CD14-positive monocyte (primary cell): ENCODE measurements at regions not wholly inside any gene's neighbourhood (a gene's known extent, or its start where the extent isn't known, plus 50 kb on each side); places are given as distances from the start of the nearest gene placed in this dataset.

Source experiments
- DNase-seq, 3 donors: peaks; one replicate each; pipeline ENCODE4 v3.0.0-alpha.2; 2011 to 2022
- H2AFZ ChIP-seq: 2 replicates; pipeline ENCODE4 v1.6.0; 2012; ENCODE audit warnings: mild to moderate bottlenecking, low read depth, low read length, inconsistent platforms; ENCODE audit not compliant: insufficient read depth, poor library complexity, severe bottlenecking
- H3K27ac ChIP-seq, 2 donors: 1 replicate in 1 of 2; 2 replicates in 1 of 2; pipeline ENCODE4 v1.5.1; 2012 to 2013; ENCODE audit warnings: low read length in 2 of 2, control low read depth in 1 of 2, inconsistent platforms in 1 of 2, low read depth in 1 of 2, mild to moderate bottlenecking in 1 of 2
- H3K27me3 ChIP-seq, 2 donors: one replicate each; pipeline versions ENCODE4 v1.6.0 to v1.6.1; 2011 to 2013; ENCODE audit warnings: low read length in 2 of 2; ENCODE audit not compliant: control insufficient read depth in 2 of 2, insufficient read depth in 2 of 2
- H3K36me3 ChIP-seq, 2 donors: replicated peaks in 1 of 2; 1 replicate in 1 of 2; 2 replicates in 1 of 2; pipeline versions ENCODE4 v1.5.1 to v1.6.1; 2012 to 2013; ENCODE audit warnings: low read length in 2 of 2, control low read depth in 1 of 2, inconsistent platforms in 1 of 2, mild to moderate bottlenecking in 1 of 2; ENCODE audit not compliant: insufficient read depth in 2 of 2, control insufficient read depth in 1 of 2
- H3K4me1 ChIP-seq, 2 donors: 1 replicate in 1 of 2; 2 replicates in 1 of 2; pipeline versions ENCODE4 v1.5.1 to v1.6.1; 2012 to 2013; ENCODE audit warnings: low read length in 2 of 2, control low read depth in 1 of 2, inconsistent platforms in 1 of 2, mild to moderate bottlenecking in 1 of 2, moderate library complexity in 1 of 2; ENCODE audit not compliant: insufficient read depth in 2 of 2, control insufficient read depth in 1 of 2
- H3K4me2 ChIP-seq: replicated peaks from 2 replicates; pipeline ENCODE3; 2012; ENCODE audit warnings: low read length, moderate library complexity, mild to moderate bottlenecking; ENCODE audit not compliant: poor library complexity, severe bottlenecking; ENCODE audit errors: extremely low read depth
- H3K4me3 ChIP-seq, 3 experiments: fragments of 200-600 bp in 1 of 3; sonication (generic) in 1 of 3; replicated peaks in 1 of 3; 1 replicate in 2 of 3; 2 replicates in 1 of 3; pipeline ENCODE4 v1.5.1; 2011 to 2013; ENCODE audit warnings: low read length in 3 of 3, mild to moderate bottlenecking in 3 of 3, control low read depth in 2 of 3, low read depth in 2 of 3, inconsistent platforms in 1 of 3, moderate library complexity in 1 of 3
- H3K79me2 ChIP-seq: 2 replicates; pipeline ENCODE4 v1.6.0; 2012; ENCODE audit warnings: mild to moderate bottlenecking, control low read depth, inconsistent platforms, low read length, moderate library complexity; ENCODE audit not compliant: insufficient read depth
- H3K9ac ChIP-seq: 2 replicates; pipeline ENCODE4 v1.6.0; 2017; ENCODE audit warnings: low read length, mild to moderate bottlenecking; ENCODE audit not compliant: insufficient read depth, poor library complexity, severe bottlenecking
- H3K9me3 ChIP-seq, 2 donors: replicated peaks in 1 of 2; 1 replicate in 1 of 2; 2 replicates in 1 of 2; pipeline versions ENCODE4 v1.5.1 to v1.6.1; 2012 to 2013; ENCODE audit warnings: low read length in 2 of 2, control low read depth in 1 of 2; ENCODE audit not compliant: control insufficient read depth in 1 of 2, insufficient read depth in 1 of 2
- H4K20me1 ChIP-seq: 2 replicates; pipeline ENCODE4 v1.6.0; 2012; ENCODE audit warnings: mild to moderate bottlenecking, low read length, control low read depth, moderate library complexity; ENCODE audit not compliant: insufficient read depth
- H3K27ac Mint-ChIP-seq, 7 donors: one replicate each; pipeline ENCODE4 v1.8.0; 2020; ENCODE audit warnings: mild to moderate bottlenecking in 7 of 7, mixed read lengths in 7 of 7, moderate library complexity in 6 of 7, inconsistent platforms in 2 of 7
- H3K27me3 Mint-ChIP-seq, 3 donors: one replicate each; pipeline ENCODE4 v1.8.0; 2021 to 2022; ENCODE audit warnings: low read depth in 3 of 3, mild to moderate bottlenecking in 3 of 3, mixed read lengths in 3 of 3, moderate library complexity in 3 of 3, inconsistent platforms in 1 of 3
- H3K36me3 Mint-ChIP-seq, 2 donors: one replicate each; pipeline ENCODE4 v1.8.0; 2020; ENCODE audit warnings: mixed read lengths in 2 of 2, inconsistent platforms in 1 of 2, mild to moderate bottlenecking in 1 of 2
- H3K4me1 Mint-ChIP-seq: one replicate; pipeline ENCODE4 v1.8.0; 2020; ENCODE audit warnings: mild to moderate bottlenecking, mixed read lengths
- H3K4me3 Mint-ChIP-seq, 2 donors: one replicate each; pipeline ENCODE4 v1.8.0; 2020; ENCODE audit warnings: mild to moderate bottlenecking in 2 of 2, mixed read lengths in 2 of 2, moderate library complexity in 1 of 2
- H3K9me3 Mint-ChIP-seq, 7 donors: one replicate each; pipeline ENCODE4 v1.8.0; 2020 to 2022; ENCODE audit warnings: mixed read lengths in 7 of 7, mild to moderate bottlenecking in 6 of 7, moderate library complexity in 6 of 7, inconsistent platforms in 2 of 7
- WGBS: methylation state at CpG from one replicate; pipeline ENCODE4 v1.1.5; 2013; ENCODE audit warnings: missing lambda C conversion rate; ENCODE audit not compliant: insufficient coverage; 5-methylcytosine and 5-hydroxymethylcytosine counted together
- intact Hi-C, 2 donors: fragments of 100-400 bp; cut with micrococcal nuclease; formaldehyde crosslinking; loops; one replicate each; pipeline versions ENCODE4 v1.15.0 to v1.15.1; 2023
- TF ChIP-seq, protein P1 (sequence below): fragments of 200-600 bp; IDR thresholded peaks from one replicate; pipeline ENCODE4 v1.8.0; 2022; ENCODE audit warnings: antibody characterized with exemption, mild to moderate bottlenecking

DNA sequence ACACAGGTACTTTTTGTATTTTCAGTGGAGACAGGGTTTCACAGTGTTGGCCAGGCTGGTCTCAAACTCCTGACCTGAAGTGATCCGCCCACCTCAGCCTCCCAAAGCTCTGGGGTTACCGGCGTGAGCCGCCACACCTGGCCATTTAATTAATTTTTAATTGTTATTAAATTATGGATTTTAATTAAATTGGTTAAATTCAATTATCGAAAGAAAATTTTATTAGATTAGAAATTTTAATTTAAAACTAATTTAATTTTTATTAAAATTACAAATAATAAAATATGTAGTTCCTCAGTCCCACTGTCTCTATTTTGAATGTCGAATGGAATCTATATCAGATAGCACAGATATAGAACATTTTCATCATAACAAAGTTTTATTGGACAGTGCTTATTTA, 416.5 kb downstream of the GABRG2 start:
- no peaks in the 10 kb centered on the region for H3K4me1 ChIP-seq
- 80% methylated on average over 1 of the region's 6 CpGs for WGBS
- H3K36me3 ChIP-seq = no peaks in the 10 kb centered on the region
- TF ChIP-seq, protein P1, sequence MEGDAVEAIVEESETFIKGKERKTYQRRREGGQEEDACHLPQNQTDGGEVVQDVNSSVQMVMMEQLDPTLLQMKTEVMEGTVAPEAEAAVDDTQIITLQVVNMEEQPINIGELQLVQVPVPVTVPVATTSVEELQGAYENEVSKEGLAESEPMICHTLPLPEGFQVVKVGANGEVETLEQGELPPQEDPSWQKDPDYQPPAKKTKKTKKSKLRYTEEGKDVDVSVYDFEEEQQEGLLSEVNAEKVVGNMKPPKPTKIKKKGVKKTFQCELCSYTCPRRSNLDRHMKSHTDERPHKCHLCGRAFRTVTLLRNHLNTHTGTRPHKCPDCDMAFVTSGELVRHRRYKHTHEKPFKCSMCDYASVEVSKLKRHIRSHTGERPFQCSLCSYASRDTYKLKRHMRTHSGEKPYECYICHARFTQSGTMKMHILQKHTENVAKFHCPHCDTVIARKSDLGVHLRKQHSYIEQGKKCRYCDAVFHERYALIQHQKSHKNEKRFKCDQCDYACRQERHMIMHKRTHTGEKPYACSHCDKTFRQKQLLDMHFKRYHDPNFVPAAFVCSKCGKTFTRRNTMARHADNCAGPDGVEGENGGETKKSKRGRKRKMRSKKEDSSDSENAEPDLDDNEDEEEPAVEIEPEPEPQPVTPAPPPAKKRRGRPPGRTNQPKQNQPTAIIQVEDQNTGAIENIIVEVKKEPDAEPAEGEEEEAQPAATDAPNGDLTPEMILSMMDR = no peak
- no peaks in the 10 kb centered on the region for H4K20me1 ChIP-seq
- Mint-ChIP-seq H3K4me1 (no peaks in the 10 kb centered on the region), H3K4me3 (no peak overlapping the region), H3K27ac (no peak overlapping the region), H3K36me3 (no peaks in the 10 kb centered on the region), H3K27me3 (no peaks in the 10 kb centered on the region), H3K9me3 (peaks cover 0 to 5% (median 1%) of the 10 kb centered on the region in 7 donors)
- no peak overlapping the region for H3K9ac ChIP-seq
- no peak overlapping the region for H3K4me2 ChIP-seq
- H3K27ac ChIP-seq = no peak overlapping the region
- no peaks in the 10 kb centered on the region for H3K27me3 ChIP-seq
- no peaks in the 10 kb centered on the region for H3K79me2 ChIP-seq
- H3K9me3 ChIP-seq = peaks cover 0 to 5% of the 10 kb centered on the region in 2 donors
- no peak for DNase-seq
- no peak overlapping the region for H2AFZ ChIP-seq
- intact Hi-C loops = no loop called here
- H3K4me3 ChIP-seq = no peak overlapping the region

DNA sequence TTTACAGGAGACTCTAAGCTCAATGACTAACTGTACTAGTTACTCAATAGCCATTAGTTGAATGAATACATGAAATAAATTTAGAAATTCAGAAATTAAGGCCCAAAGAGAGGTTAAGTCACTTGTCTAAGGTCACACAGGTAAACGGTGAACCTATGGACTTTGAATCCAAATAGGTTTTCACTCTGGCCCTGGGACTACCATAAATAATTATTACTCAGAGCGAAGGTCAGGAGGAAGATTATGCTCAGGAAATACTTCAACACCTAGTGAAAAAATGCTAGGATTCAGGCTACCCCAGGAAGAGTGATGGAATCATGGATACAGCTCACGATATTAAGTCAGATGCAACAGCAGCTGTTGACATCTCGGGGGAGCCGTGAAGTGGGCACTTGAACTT, 417.4 kb downstream of the GABRG2 start:
- no peak overlapping the region for H3K4me3 ChIP-seq
- Mint-ChIP-seq H3K27me3 (no peaks in the 10 kb centered on the region), H3K36me3 (no peaks in the 10 kb centered on the region), H3K4me1 (no peaks in the 10 kb centered on the region), H3K4me3 (no peak overlapping the region), H3K9me3 (peaks cover 0 to 5% (median 1%) of the 10 kb centered on the region in 7 donors), H3K27ac (no peak overlapping the region)
- no peak overlapping the region for H3K9ac ChIP-seq
- no peaks in the 10 kb centered on the region for H3K36me3 ChIP-seq
- 98% methylated on average over 4 of the region's 5 CpGs for WGBS
- intact Hi-C loops = no loop called here
- no peaks in the 10 kb centered on the region for H3K4me1 ChIP-seq
- no peak overlapping the region for H2AFZ ChIP-seq
- H4K20me1 ChIP-seq = no peaks in the 10 kb centered on the region
- H3K79me2 ChIP-seq = no peaks in the 10 kb centered on the region
- no peak overlapping the region for H3K4me2 ChIP-seq
- H3K27me3 ChIP-seq = no peaks in the 10 kb centered on the region
- H3K27ac ChIP-seq = no peak overlapping the region
- TF ChIP-seq, protein P1 = no peak
- H3K9me3 ChIP-seq = peaks cover 0 to 5% of the 10 kb centered on the region in 2 donors
- no peak for DNase-seq
